ENCODE measurements at regions not wholly inside any gene's neighbourhood (a gene's known extent, or its start where the extent isn't known, plus 50 kb on each side); places are given as distances from the start of the nearest gene placed in this dataset.

- TF ChIP-seq PPARA (CRISPR knock-in tag; IDR thresholded peaks at IDR 0.05; ENCODE audit: borderline replicate concordance) (no peak), ZFP30 (CRISPR knock-in tag; IDR thresholded peaks at IDR 0.05) (no peak), ISL1 (CRISPR knock-in tag; IDR thresholded peaks at IDR 0.05) (no peak), CSDC2 (CRISPR knock-in tag; IDR thresholded peaks at IDR 0.05) (no peak), ZFP3 (CRISPR knock-in tag; IDR thresholded peaks at IDR 0.05) (no peak), CREB5 (CRISPR knock-in tag; IDR thresholded peaks at IDR 0.05; ENCODE audit: low read depth) (no peak), SNAI2 (CRISPR knock-in tag; IDR thresholded peaks at IDR 0.05) (no peak), BACH2 (CRISPR knock-in tag; IDR thresholded peaks at IDR 0.05; ENCODE audit: borderline replicate concordance) (no peak)
Observed at GRCh38 chr1:191366686-191367085, 791.6 kb upstream of the RGS18 start.

All from SK-N-SH treated with all-trans-retinoic acid at 6 μM for 48 hours (cell line).